ENCODE measurements at regions not wholly inside any gene's neighbourhood (a gene's known extent, or its start where the extent isn't known, plus 50 kb on each side); places are given as distances from the start of the nearest gene placed in this dataset.

DNA sequence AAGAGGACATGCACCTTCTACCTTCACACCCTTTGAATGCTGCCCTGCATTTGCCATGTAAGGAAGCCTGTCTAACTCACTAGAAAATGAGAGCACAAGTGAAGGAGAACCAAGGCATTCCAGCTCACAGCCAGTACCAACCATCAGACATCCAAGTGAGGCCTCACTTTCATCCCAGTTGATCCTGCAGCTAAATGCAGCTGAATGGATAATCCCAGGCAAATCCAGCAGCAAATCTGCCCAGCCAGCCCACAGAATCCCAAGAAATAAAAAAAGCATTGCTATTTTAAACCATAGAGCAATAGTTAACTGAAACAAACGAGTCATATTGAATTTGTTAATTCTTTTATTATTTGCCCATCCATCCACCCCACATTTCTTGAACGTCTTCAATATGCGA lies 112.5 kb downstream of the C4orf33 start:
- DNase-seq (ENCODE audit: low spot score): no peak
- Histone ChIP-seq H3K9me3 (ENCODE audit: low read depth, low read length, poor library complexity, severe bottlenecking) (no peaks in the 10 kb centered on the region), H3K36me3 (ENCODE audit: insufficient read depth, low read length, poor library complexity, severe bottlenecking) (no peaks in the 10 kb centered on the region), H3K4me1 (ENCODE audit: insufficient read depth, low read length, poor library complexity, severe bottlenecking) (no peaks in the 10 kb centered on the region), H3K27me3 (replicated peaks; ENCODE audit: insufficient read depth, low read depth, low read length, poor library complexity) (no peaks in the 10 kb centered on the region), H3K27ac (ENCODE audit: low read depth, low read length, poor library complexity, severe bottlenecking) (no peak overlapping the region), H3K4me3 (ENCODE audit: low read depth, low read length, poor library complexity, severe bottlenecking) (no peak overlapping the region)
- TF ChIP-seq EZH2 (IDR thresholded peaks at IDR 0.05; ENCODE audit: borderline replicate concordance, low read depth, low read length, poor library complexity, severe bottlenecking): no peak
- TF ChIP-seq, protein P1, sequence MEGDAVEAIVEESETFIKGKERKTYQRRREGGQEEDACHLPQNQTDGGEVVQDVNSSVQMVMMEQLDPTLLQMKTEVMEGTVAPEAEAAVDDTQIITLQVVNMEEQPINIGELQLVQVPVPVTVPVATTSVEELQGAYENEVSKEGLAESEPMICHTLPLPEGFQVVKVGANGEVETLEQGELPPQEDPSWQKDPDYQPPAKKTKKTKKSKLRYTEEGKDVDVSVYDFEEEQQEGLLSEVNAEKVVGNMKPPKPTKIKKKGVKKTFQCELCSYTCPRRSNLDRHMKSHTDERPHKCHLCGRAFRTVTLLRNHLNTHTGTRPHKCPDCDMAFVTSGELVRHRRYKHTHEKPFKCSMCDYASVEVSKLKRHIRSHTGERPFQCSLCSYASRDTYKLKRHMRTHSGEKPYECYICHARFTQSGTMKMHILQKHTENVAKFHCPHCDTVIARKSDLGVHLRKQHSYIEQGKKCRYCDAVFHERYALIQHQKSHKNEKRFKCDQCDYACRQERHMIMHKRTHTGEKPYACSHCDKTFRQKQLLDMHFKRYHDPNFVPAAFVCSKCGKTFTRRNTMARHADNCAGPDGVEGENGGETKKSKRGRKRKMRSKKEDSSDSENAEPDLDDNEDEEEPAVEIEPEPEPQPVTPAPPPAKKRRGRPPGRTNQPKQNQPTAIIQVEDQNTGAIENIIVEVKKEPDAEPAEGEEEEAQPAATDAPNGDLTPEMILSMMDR (conservative IDR thresholded peaks at IDR 0.05; ENCODE audit: low read depth, low read length): no peak
- ChIA-PET CTCF (no interaction called here), POLR2A (ENCODE audit: low non-redundant PET) (no interaction called here)
- BruUV-seq (replicated peaks): no TSS peak
- intact Hi-C loops (cut with micrococcal nuclease; ENCODE audit: unreplicated experiment): no loop called here

DNA sequence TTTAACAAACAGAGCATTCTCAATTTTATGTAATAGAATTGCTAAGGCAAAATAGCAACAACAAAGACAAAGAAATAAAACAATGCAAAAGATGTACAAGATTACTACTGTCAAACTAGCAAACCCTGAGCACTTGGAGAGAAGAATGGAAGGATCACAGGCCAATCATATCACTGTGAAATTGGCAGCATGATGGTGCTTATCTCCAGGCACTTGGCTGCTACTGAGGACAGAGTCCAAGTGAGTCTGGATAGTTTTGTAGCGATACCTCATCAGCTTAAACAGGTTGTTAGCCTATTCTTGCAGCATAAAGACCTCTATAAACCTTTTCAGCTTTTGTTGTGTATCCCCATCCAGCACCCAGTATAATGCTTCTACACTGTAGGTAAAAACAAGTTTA lies 117.7 kb downstream of the C4orf33 start:
- no peak for DNase-seq (ENCODE audit: low spot score)
- Histone ChIP-seq H3K27ac (ENCODE audit: low read depth, low read length, poor library complexity, severe bottlenecking) (no peak overlapping the region), H3K4me3 (ENCODE audit: low read depth, low read length, poor library complexity, severe bottlenecking) (no peak overlapping the region), H3K9me3 (ENCODE audit: low read depth, low read length, poor library complexity, severe bottlenecking) (no peaks in the 10 kb centered on the region), H3K4me1 (ENCODE audit: insufficient read depth, low read length, poor library complexity, severe bottlenecking) (no peaks in the 10 kb centered on the region), H3K27me3 (replicated peaks; ENCODE audit: insufficient read depth, low read depth, low read length, poor library complexity) (no peaks in the 10 kb centered on the region), H3K36me3 (ENCODE audit: insufficient read depth, low read length, poor library complexity, severe bottlenecking) (no peaks in the 10 kb centered on the region)
- no peak for TF ChIP-seq EZH2 (IDR thresholded peaks at IDR 0.05; ENCODE audit: borderline replicate concordance, low read depth, low read length, poor library complexity, severe bottlenecking)
- TF ChIP-seq, protein P1 (conservative IDR thresholded peaks at IDR 0.05; ENCODE audit: low read depth, low read length): no peak
- intact Hi-C loops (cut with micrococcal nuclease; ENCODE audit: unreplicated experiment): no loop called here
- ChIA-PET CTCF (no interaction called here), POLR2A (ENCODE audit: low non-redundant PET) (no interaction called here)
- BruUV-seq (replicated peaks): no TSS peak

- H3K4me1 ChIP-seq (ENCODE audit: insufficient read depth, low read length, poor library complexity, severe bottlenecking): no peaks in the 10 kb centered on the region
- TF ChIP-seq, protein P1 (conservative IDR thresholded peaks at IDR 0.05; ENCODE audit: low read depth, low read length): peak; percentile 36
- TF ChIP-seq EZH2 (IDR thresholded peaks at IDR 0.05; ENCODE audit: borderline replicate concordance, low read depth, low read length, poor library complexity, severe bottlenecking): no peak
- BruUV-seq (replicated peaks): no TSS peak
- peak; percentile 26 for DNase-seq (ENCODE audit: low spot score)
- H3K36me3 ChIP-seq (ENCODE audit: insufficient read depth, low read length, poor library complexity, severe bottlenecking): no peaks in the 10 kb centered on the region
- H3K9me3 ChIP-seq (ENCODE audit: low read depth, low read length, poor library complexity, severe bottlenecking): no peaks in the 10 kb centered on the region
- ChIA-PET POLR2A (ENCODE audit: low non-redundant PET) (no interaction called here), CTCF (no interaction called here)
- intact Hi-C loops (cut with micrococcal nuclease; ENCODE audit: unreplicated experiment): loop anchor here (5.0 kb wide), 2 partner anchors 124 to 424 kb away; no protein-coding TSS in a partner anchor
- H3K27ac ChIP-seq (ENCODE audit: low read depth, low read length, poor library complexity, severe bottlenecking): no peak overlapping the region
- no peak overlapping the region for H3K4me3 ChIP-seq (ENCODE audit: low read depth, low read length, poor library complexity, severe bottlenecking)
- H3K27me3 ChIP-seq (replicated peaks; ENCODE audit: insufficient read depth, low read depth, low read length, poor library complexity): no peaks in the 10 kb centered on the region
Measured at GRCh38 chr4:129218360-129218759, 122.4 kb downstream of the C4orf33 start.

All from A673 (cell line).